Renal pelvis (tissue), 1 donor: ENCODE measurements at regions not wholly inside any gene's neighbourhood (a gene's known extent, or its start where the extent isn't known, plus 50 kb on each side); places are given as distances from the start of the nearest gene placed in this dataset.

Source experiments
- DNase-seq: peaks from one replicate; pipeline ENCODE4 v3.0.0-alpha.2; 2013

- no peak for DNase-seq
Observed at GRCh38 chr9:89905606-89906338, 301.0 kb downstream of the GADD45G start.

GRCh38 chr9:89911721-89912604, 307.2 kb downstream of the GADD45G start:
- DNase-seq, result no peak

- no peak for DNase-seq
Observed at GRCh38 chr9:89912605-89912953, 307.8 kb downstream of the GADD45G start.

GRCh38 chr9:89915187-89915586, 310.4 kb downstream of the GADD45G start:
- DNase-seq, result no peak

- DNase-seq, result no peak
Observed at GRCh38 chr9:89916001-89916597, 311.3 kb downstream of the GADD45G start.

GRCh38 chr9:89917861-89918260, 313.0 kb downstream of the GADD45G start:
- no peak for DNase-seq

GRCh38 chr9:89919171-89919681, 314.4 kb downstream of the GADD45G start:
- DNase-seq, result no peak

GRCh38 chr9:89920131-89920530, 315.3 kb downstream of the GADD45G start:
- DNase-seq, result no peak

GRCh38 chr9:89920951-89921350, 316.1 kb downstream of the GADD45G start:
- no peak for DNase-seq

- DNase-seq, result no peak
Observed at GRCh38 chr9:89922099-89922498, 317.3 kb downstream of the GADD45G start.

GRCh38 chr9:89923174-89923573, 318.4 kb downstream of the GADD45G start:
- DNase-seq, result no peak

GRCh38 chr9:89923961-89924504, 319.2 kb downstream of the GADD45G start:
- peak; percentile 27 for DNase-seq

- DNase-seq, result no peak
Observed at GRCh38 chr9:89924611-89925010, 319.8 kb downstream of the GADD45G start.

GRCh38 chr9:89926167-89926566, 321.4 kb downstream of the GADD45G start:
- DNase-seq, result no peak

GRCh38 chr9:89926691-89927220, 321.9 kb downstream of the GADD45G start:
- DNase-seq, result no peak

GRCh38 chr9:89928106-89928505, 323.3 kb downstream of the GADD45G start:
- DNase-seq, result no peak

GRCh38 chr9:89928521-89929275, 323.9 kb downstream of the GADD45G start:
- DNase-seq, result no peak

GRCh38 chr9:89929315-89929672, 324.5 kb downstream of the GADD45G start:
- DNase-seq, result no peak

GRCh38 chr9:89929673-89930480, 325.1 kb downstream of the GADD45G start:
- peak; percentile 76 for DNase-seq

GRCh38 chr9:89933578-89933977, 328.8 kb downstream of the GADD45G start:
- no peak for DNase-seq
